Gastroesophageal sphincter (tissue), 3 donors: ENCODE measurements at regions not wholly inside any gene's neighbourhood (a gene's known extent, or its start where the extent isn't known, plus 50 kb on each side); places are given as distances from the start of the nearest gene placed in this dataset.
"Not testable (repeated sequence)": the region's sequence is repeated elsewhere in the genome, so short reads cannot be mapped to it uniquely, and the experiment has no call there.

ENCODE experiments used
- EP300 ChIP-seq: sonication (generic); formaldehyde crosslinking; IDR thresholded peaks from one replicate; pipeline ENCODE4 v1.6.1; 2017; ENCODE audit warnings: antibody characterized with exemption, mild to moderate bottlenecking
- POLR2A ChIP-seq, 2 donors: fragments of 450-650 bp; IDR thresholded peaks; one replicate each; pipeline ENCODE4 v1.6.1; 2017; ENCODE audit warnings: antibody characterized with exemption in 2 of 2, mild to moderate bottlenecking in 2 of 2, moderate library complexity in 1 of 2
- POLR2AphosphoS5 ChIP-seq: sonication (generic); formaldehyde crosslinking; IDR thresholded peaks from one replicate; pipeline ENCODE4 v1.6.1; 2017; ENCODE audit warnings: antibody characterized with exemption
- TF ChIP-seq, protein P1 (sequence below), 4 experiments: fragments of 200-600 bp in 2 of 4; fragments of 450-650 bp in 2 of 4; sonication (generic) in 1 of 4; IDR thresholded peaks; one replicate each; pipeline ENCODE4 v1.5.1; 2017 to 2019; ENCODE audit warnings: antibody characterized with exemption in 4 of 4, mild to moderate bottlenecking in 2 of 4, moderate library complexity in 2 of 4

DNA sequence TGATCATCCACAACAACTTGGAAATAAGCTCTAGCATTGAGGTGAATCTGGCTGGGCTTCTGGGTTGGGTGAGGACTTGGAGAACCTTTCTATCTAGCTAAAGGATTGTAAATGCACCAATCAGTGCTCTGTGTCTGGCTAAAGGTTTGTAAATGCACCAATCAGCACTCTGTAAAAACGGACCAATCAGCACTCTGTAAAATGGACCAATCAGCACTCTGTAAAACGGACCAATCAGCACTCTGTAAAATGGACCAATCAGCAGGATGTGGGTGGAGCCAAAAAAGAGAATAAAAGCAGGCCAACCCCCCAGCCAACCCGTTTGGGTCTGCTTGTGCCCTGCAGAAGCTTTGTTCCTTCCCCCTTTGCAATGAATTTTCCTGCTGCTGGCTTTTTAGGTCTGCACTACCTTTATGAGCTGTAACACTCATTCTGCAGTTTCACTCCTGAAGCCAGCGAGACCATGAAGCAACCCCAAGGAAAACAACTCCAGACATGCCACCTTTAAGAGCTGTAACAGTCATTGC is 135.2 kb upstream of the PDE1C start:
- TF ChIP-seq, protein P1, sequence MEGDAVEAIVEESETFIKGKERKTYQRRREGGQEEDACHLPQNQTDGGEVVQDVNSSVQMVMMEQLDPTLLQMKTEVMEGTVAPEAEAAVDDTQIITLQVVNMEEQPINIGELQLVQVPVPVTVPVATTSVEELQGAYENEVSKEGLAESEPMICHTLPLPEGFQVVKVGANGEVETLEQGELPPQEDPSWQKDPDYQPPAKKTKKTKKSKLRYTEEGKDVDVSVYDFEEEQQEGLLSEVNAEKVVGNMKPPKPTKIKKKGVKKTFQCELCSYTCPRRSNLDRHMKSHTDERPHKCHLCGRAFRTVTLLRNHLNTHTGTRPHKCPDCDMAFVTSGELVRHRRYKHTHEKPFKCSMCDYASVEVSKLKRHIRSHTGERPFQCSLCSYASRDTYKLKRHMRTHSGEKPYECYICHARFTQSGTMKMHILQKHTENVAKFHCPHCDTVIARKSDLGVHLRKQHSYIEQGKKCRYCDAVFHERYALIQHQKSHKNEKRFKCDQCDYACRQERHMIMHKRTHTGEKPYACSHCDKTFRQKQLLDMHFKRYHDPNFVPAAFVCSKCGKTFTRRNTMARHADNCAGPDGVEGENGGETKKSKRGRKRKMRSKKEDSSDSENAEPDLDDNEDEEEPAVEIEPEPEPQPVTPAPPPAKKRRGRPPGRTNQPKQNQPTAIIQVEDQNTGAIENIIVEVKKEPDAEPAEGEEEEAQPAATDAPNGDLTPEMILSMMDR (IDR thresholded peaks at IDR 0.05): not testable (repeated sequence)
- TF ChIP-seq POLR2A (IDR thresholded peaks at IDR 0.05); EP300; POLR2AphosphoS5: not testable (repeated sequence)
